ENCODE measurements at regions not wholly inside any gene's neighbourhood (a gene's known extent, or its start where the extent isn't known, plus 50 kb on each side); places are given as distances from the start of the nearest gene placed in this dataset.

DNA sequence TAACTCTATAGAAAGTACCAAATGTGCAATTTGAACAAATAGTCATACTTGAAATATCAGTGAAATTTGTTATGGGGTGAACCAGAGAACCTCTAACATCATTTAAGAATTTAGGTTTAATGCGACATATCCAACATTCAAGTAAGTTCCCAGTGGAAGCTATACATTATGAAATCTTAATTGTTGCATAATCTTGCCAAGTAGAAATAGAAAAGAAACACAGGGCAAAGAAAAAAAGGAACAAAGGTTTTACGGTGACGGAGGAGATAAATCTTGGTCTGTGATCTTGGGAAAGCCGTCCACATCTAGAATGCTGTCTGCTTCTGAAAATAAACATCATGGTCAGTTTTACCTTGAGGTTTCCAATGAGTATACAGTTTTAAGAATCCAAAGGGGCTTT, 445.7 kb downstream of the RFC3 start:
- H3K9me3 ChIP-seq (ENCODE audit: control insufficient read depth in 4 of 4, low read length in 3 of 4) = no peaks in the 10 kb centered on the region
- no peak overlapping the region for H3K4me3 ChIP-seq (ENCODE audit: low read depth in 1 of 3, low read length in 3 of 3)
- H3K4me1 ChIP-seq (ENCODE audit: control insufficient read depth in 4 of 4, insufficient read depth in 4 of 4, low read length in 3 of 4) = no peaks in the 10 kb centered on the region
- peaks cover 0 to 3% (median 0%) of the 10 kb centered on the region in 4 donors for H3K27me3 ChIP-seq (ENCODE audit: control insufficient read depth in 4 of 4, insufficient read depth in 4 of 4, low read length in 3 of 4)
- no peak overlapping the region for H3K9ac ChIP-seq (ENCODE audit: low read depth in 1 of 2, low read length in 2 of 2)
- WGBS = 88% methylated on average over 4 of the region's 4 CpGs
- TF ChIP-seq RXRA (IDR thresholded peaks at IDR 0.05) = no peak
- no peak for TF ChIP-seq JUND (IDR thresholded peaks at IDR 0.05)
- TF ChIP-seq, protein P1, sequence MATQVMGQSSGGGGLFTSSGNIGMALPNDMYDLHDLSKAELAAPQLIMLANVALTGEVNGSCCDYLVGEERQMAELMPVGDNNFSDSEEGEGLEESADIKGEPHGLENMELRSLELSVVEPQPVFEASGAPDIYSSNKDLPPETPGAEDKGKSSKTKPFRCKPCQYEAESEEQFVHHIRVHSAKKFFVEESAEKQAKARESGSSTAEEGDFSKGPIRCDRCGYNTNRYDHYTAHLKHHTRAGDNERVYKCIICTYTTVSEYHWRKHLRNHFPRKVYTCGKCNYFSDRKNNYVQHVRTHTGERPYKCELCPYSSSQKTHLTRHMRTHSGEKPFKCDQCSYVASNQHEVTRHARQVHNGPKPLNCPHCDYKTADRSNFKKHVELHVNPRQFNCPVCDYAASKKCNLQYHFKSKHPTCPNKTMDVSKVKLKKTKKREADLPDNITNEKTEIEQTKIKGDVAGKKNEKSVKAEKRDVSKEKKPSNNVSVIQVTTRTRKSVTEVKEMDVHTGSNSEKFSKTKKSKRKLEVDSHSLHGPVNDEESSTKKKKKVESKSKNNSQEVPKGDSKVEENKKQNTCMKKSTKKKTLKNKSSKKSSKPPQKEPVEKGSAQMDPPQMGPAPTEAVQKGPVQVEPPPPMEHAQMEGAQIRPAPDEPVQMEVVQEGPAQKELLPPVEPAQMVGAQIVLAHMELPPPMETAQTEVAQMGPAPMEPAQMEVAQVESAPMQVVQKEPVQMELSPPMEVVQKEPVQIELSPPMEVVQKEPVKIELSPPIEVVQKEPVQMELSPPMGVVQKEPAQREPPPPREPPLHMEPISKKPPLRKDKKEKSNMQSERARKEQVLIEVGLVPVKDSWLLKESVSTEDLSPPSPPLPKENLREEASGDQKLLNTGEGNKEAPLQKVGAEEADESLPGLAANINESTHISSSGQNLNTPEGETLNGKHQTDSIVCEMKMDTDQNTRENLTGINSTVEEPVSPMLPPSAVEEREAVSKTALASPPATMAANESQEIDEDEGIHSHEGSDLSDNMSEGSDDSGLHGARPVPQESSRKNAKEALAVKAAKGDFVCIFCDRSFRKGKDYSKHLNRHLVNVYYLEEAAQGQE (IDR thresholded peaks at IDR 0.05) = no peak
- no peak for TF ChIP-seq GABPA (IDR thresholded peaks at IDR 0.05 in 1 of 2, conservative IDR thresholded peaks at IDR 0.05 in 1 of 2)
- no peak for TF ChIP-seq ATF3 (IDR thresholded peaks at IDR 0.05)
- TF ChIP-seq EGR1 (IDR thresholded peaks at IDR 0.05; ENCODE audit: low read depth in 2 of 2) = no peak
- DNase-seq (ENCODE audit: low spot score) = no peak
- no peak overlapping the region for H3K27ac ChIP-seq (ENCODE audit: low read depth in 1 of 2, low read length in 2 of 2)
- no peaks in the 10 kb centered on the region for H3K36me3 ChIP-seq (ENCODE audit: control insufficient read depth in 4 of 4, insufficient read depth in 3 of 4, low read depth in 1 of 4, low read length in 3 of 4)

GRCh38 chr13:34265046-34265679, 447.2 kb downstream of the RFC3 start:
- H3K4me3 ChIP-seq (ENCODE audit: low read depth in 1 of 3, low read length in 3 of 3) = no peak overlapping the region
- H3K36me3 ChIP-seq (ENCODE audit: control insufficient read depth in 4 of 4, insufficient read depth in 3 of 4, low read depth in 1 of 4, low read length in 3 of 4) = no peaks in the 10 kb centered on the region
- H3K9ac ChIP-seq (ENCODE audit: low read depth in 1 of 2, low read length in 2 of 2) = no peak overlapping the region
- WGBS = 83% methylated on average over 3 of the region's 3 CpGs
- H3K9me3 ChIP-seq (ENCODE audit: control insufficient read depth in 4 of 4, low read length in 3 of 4) = no peaks in the 10 kb centered on the region
- DNase-seq (ENCODE audit: low spot score) = no peak
- H3K27me3 ChIP-seq (ENCODE audit: control insufficient read depth in 4 of 4, insufficient read depth in 4 of 4, low read length in 3 of 4) = no peaks in the 10 kb centered on the region
- TF ChIP-seq RXRA (IDR thresholded peaks at IDR 0.05) (no peak), HNF4A (conservative IDR thresholded peaks at IDR 0.05) (no peak), HNF4G (IDR thresholded peaks at IDR 0.05) (no peak), FOXA2 (IDR thresholded peaks at IDR 0.05) (no peak), NR2F2 (IDR thresholded peaks at IDR 0.05) (no peak), EGR1 (IDR thresholded peaks at IDR 0.05; ENCODE audit: low read depth in 2 of 2) (no peak)
- TF ChIP-seq, protein P1 (IDR thresholded peaks at IDR 0.05) = no peak
- no peak overlapping the region for H3K27ac ChIP-seq (ENCODE audit: low read depth in 1 of 2, low read length in 2 of 2)
- no peaks in the 10 kb centered on the region for H3K4me1 ChIP-seq (ENCODE audit: control insufficient read depth in 4 of 4, insufficient read depth in 4 of 4, low read length in 3 of 4)

Measured in liver (tissue), 7 donors.